Mesothelial cell of epicardium (in vitro differentiated cells): ENCODE measurements at regions not wholly inside any gene's neighbourhood (a gene's known extent, or its start where the extent isn't known, plus 50 kb on each side); places are given as distances from the start of the nearest gene placed in this dataset.

Experiments used
- DNase-seq, 2 experiments: peaks; one replicate each; pipeline ENCODE4 v3.0.0; 2021; ENCODE audit warnings: low spot score in 2 of 2; ENCODE audit not compliant: unreplicated experiment in 2 of 2
- H3K27ac Mint-ChIP-seq: 2 replicates; pipeline ENCODE4 v1.8.0; 2021; ENCODE audit warnings: mixed read lengths
- H3K27me3 Mint-ChIP-seq: 2 replicates; pipeline ENCODE4 v1.8.0; 2021; ENCODE audit warnings: low read depth, mixed read lengths
- H3K36me3 Mint-ChIP-seq: 2 replicates; pipeline ENCODE4 v1.8.0; 2021; ENCODE audit warnings: mixed read lengths
- H3K4me1 Mint-ChIP-seq: 2 replicates; pipeline ENCODE4 v1.8.0; 2021; ENCODE audit warnings: mixed read lengths
- H3K4me3 Mint-ChIP-seq: 2 replicates; pipeline ENCODE4 v1.8.0; 2021; ENCODE audit warnings: mild to moderate bottlenecking, moderate library complexity, mixed read lengths
- H3K9me3 Mint-ChIP-seq: 2 replicates; pipeline ENCODE4 v1.8.0; 2021; ENCODE audit warnings: mixed read lengths
- CTCF ChIP-seq: fragments of 200-600 bp; sonication (generic); IDR thresholded peaks from one replicate; pipeline ENCODE4 v1.5.0; 2021; ENCODE audit warnings: antibody characterized with exemption; ENCODE audit not compliant: unreplicated experiment

DNA sequence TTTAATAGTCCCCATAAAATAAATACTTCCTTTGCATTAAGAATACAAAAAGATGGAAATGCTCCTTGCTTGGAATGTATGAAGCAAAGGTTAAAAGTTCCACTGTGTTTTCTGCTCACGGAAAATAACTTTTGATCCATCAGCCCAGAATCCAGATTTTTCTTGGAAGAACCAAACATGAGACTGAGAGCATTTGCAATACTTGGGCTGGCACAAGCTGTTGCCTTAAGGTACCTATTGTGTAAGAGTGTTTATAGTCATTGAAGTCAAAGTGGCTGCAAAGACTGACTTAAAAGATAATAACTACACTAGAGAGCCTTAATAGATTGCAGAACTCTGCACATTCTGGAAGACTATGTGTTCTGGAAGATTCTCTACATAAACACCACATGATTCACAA is 281.4 kb downstream of the RAB28 start:
- Mint-ChIP-seq H3K36me3 (no peaks in the 10 kb centered on the region), H3K9me3 (no peaks in the 10 kb centered on the region), H3K4me3 (no peak overlapping the region), H3K27ac (no peak overlapping the region), H3K4me1 (no peaks in the 10 kb centered on the region), H3K27me3 (no peaks in the 10 kb centered on the region)
- TF ChIP-seq CTCF: no peak
- DNase-seq: no peak

DNA sequence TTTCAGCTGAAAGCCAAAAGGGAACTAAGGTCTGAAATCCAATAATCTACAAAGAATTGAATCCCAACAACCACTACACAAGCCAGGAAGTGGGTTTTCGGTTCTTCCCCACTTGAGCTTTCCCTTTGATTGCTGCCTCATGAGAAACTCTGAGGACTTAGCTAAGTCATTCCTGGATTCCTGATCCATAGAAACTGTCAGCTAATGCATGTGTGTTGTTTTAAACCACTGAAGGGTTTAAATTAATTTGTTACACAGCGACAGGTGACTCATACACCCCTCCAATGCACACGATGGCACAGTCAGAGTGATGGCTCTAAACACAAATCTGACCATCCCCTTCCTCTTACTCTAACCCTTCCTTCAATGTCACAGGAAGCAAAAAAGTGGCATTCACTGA is 282.9 kb downstream of the RAB28 start:
- Mint-ChIP-seq H3K27ac (no peak overlapping the region), H3K4me3 (no peak overlapping the region), H3K4me1 (no peaks in the 10 kb centered on the region), H3K27me3 (no peaks in the 10 kb centered on the region), H3K36me3 (no peaks in the 10 kb centered on the region), H3K9me3 (no peaks in the 10 kb centered on the region)
- no peak for TF ChIP-seq CTCF
- DNase-seq: no peak

- no peak overlapping the region for H3K27ac Mint-ChIP-seq
- TF ChIP-seq CTCF: no peak
- H3K4me1 Mint-ChIP-seq: no peaks in the 10 kb centered on the region
- no peaks in the 10 kb centered on the region for H3K27me3 Mint-ChIP-seq
- no peak overlapping the region for H3K4me3 Mint-ChIP-seq
- peaks cover 4% of the 10 kb centered on the region for H3K9me3 Mint-ChIP-seq
- no peaks in the 10 kb centered on the region for H3K36me3 Mint-ChIP-seq
- no peak for DNase-seq
These were observed 287.4 kb downstream of the RAB28 start for GRCh38 chr4:13196721-13197120.

DNA sequence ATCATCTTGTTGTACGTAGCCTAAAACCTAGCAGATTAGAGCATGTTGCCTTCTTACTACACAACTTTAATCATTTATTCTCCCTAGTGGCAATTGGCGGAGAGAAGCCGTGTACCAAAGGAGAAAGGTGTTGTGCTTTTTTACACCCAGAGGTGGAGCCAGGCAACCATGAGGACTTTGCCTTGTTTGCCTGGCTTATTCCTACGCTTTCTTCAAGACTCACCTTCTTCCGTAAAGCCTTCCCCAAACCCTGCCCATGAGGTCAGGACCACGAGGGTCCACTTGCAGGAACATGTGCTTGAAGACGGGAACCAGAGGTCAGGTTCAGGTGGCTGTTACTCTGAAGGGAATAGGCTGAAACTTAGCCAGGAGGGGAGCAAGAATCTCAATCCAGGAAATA is 290.5 kb downstream of the RAB28 start:
- no peak for TF ChIP-seq CTCF

GRCh38 chr4:13190093-13190721 is 293.9 kb downstream of the RAB28 start:
- Mint-ChIP-seq H3K36me3 (no peaks in the 10 kb centered on the region), H3K27me3 (no peaks in the 10 kb centered on the region), H3K27ac (no peak overlapping the region), H3K9me3 (peaks cover 9% of the 10 kb centered on the region), H3K4me3 (no peak overlapping the region), H3K4me1 (no peaks in the 10 kb centered on the region)
- no peak for DNase-seq
- no peak for TF ChIP-seq CTCF

More for the DNA sequence above, 290.5 kb downstream of the RAB28 start:
- no peak overlapping the region for H3K27ac Mint-ChIP-seq
- no peaks in the 10 kb centered on the region for H3K4me1 Mint-ChIP-seq
- H3K4me3 Mint-ChIP-seq: no peak overlapping the region
- H3K27me3 Mint-ChIP-seq: no peaks in the 10 kb centered on the region
- no peak for DNase-seq
- H3K9me3 Mint-ChIP-seq: peaks cover 4% of the 10 kb centered on the region
- H3K36me3 Mint-ChIP-seq: no peaks in the 10 kb centered on the region

GRCh38 chr4:13184199-13184598 is 299.9 kb downstream of the RAB28 start:
- Mint-ChIP-seq H3K36me3 (no peaks in the 10 kb centered on the region), H3K4me3 (no peak overlapping the region), H3K27ac (no peak overlapping the region), H3K27me3 (no peaks in the 10 kb centered on the region), H3K4me1 (no peaks in the 10 kb centered on the region), H3K9me3 (peaks cover 4% of the 10 kb centered on the region)
- TF ChIP-seq CTCF: no peak
- no peak for DNase-seq
